ENCODE measurements at regions not wholly inside any gene's neighbourhood (a gene's known extent, or its start where the extent isn't known, plus 50 kb on each side); places are given as distances from the start of the nearest gene placed in this dataset.

GRCh38 chr2:145245268-145245870 lies 725.5 kb upstream of the ZEB2 start:
- no peak for DNase-seq
- no peak for ATAC-seq
- Histone ChIP-seq H3K4me1 (ENCODE audit: low read depth) (no peaks in the 10 kb centered on the region), H3K9me3 (no peaks in the 10 kb centered on the region), H3K4me3 (no peak overlapping the region), H3K36me3 (ENCODE audit: low read depth) (no peaks in the 10 kb centered on the region)
- intact Hi-C loops (cut with DNase I, micrococcal nuclease): no loop called here
- TF ChIP-seq CTCF (IDR thresholded peaks at IDR 0.05): no peak

GRCh38 chr2:145235312-145235711 lies 715.4 kb upstream of the ZEB2 start:
- ATAC-seq: no peak
- intact Hi-C loops (cut with DNase I, micrococcal nuclease): no loop called here
- TF ChIP-seq CTCF (IDR thresholded peaks at IDR 0.05): no peak
- no peaks in the 10 kb centered on the region for H3K9me3 ChIP-seq
- H3K36me3 ChIP-seq (ENCODE audit: low read depth): no peaks in the 10 kb centered on the region
- no peak overlapping the region for H3K4me3 ChIP-seq
- DNase-seq: no peak
- H3K4me1 ChIP-seq (ENCODE audit: low read depth): no peaks in the 10 kb centered on the region

- TF ChIP-seq CTCF (IDR thresholded peaks at IDR 0.05): no peak
- no peaks in the 10 kb centered on the region for H3K36me3 ChIP-seq (ENCODE audit: low read depth)
- DNase-seq (no peak), ATAC-seq (no peak)
- H3K9me3 ChIP-seq: no peaks in the 10 kb centered on the region
- H3K4me3 ChIP-seq: no peak overlapping the region
- intact Hi-C loops (cut with DNase I, micrococcal nuclease): no loop called here
- no peaks in the 10 kb centered on the region for H3K4me1 ChIP-seq (ENCODE audit: low read depth)
Observed at GRCh38 chr2:145230546-145230945, 710.6 kb upstream of the ZEB2 start.

DNA sequence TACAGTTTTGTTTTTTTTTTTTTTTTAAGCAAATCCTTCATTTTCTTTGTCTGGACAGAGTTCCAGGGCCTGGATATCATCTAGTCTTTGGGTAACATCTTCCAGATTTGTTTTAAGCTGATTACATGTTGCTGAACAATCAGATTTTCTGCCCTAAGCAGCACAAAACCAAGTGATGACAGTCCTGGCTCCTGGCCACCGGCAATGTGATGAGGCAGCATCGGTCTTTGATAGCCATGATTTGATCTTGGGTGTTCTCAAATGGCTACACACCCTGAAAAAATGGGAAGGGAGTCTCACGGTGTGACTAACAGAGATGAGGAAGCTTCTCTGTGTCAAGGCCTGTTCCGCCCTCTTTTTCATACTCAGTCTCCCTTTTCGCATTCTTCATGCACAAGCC lies 708.6 kb upstream of the ZEB2 start:
- no peaks in the 10 kb centered on the region for H3K36me3 ChIP-seq (ENCODE audit: low read depth)
- DNase-seq (no peak), ATAC-seq (no peak)
- no peak overlapping the region for H3K4me3 ChIP-seq
- no peaks in the 10 kb centered on the region for H3K9me3 ChIP-seq
- TF ChIP-seq CTCF (IDR thresholded peaks at IDR 0.05): no peak
- no peaks in the 10 kb centered on the region for H3K4me1 ChIP-seq (ENCODE audit: low read depth)
- intact Hi-C loops (cut with DNase I, micrococcal nuclease): no loop called here

GRCh38 chr2:145226901-145227300 lies 707.0 kb upstream of the ZEB2 start:
- TF ChIP-seq CTCF (IDR thresholded peaks at IDR 0.05): no peak
- intact Hi-C loops (cut with DNase I, micrococcal nuclease): no loop called here
- no peak for DNase-seq
- Histone ChIP-seq H3K36me3 (ENCODE audit: low read depth) (no peaks in the 10 kb centered on the region), H3K4me1 (ENCODE audit: low read depth) (no peaks in the 10 kb centered on the region), H3K4me3 (no peak overlapping the region), H3K9me3 (no peaks in the 10 kb centered on the region)
- no peak for ATAC-seq

GRCh38 chr2:145221516-145221915 lies 701.6 kb upstream of the ZEB2 start:
- no peaks in the 10 kb centered on the region for H3K4me1 ChIP-seq (ENCODE audit: low read depth)
- TF ChIP-seq CTCF (IDR thresholded peaks at IDR 0.05): no peak
- ATAC-seq (no peak), DNase-seq (no peak)
- intact Hi-C loops (cut with DNase I, micrococcal nuclease): no loop called here
- H3K4me3 ChIP-seq: no peak overlapping the region
- no peaks in the 10 kb centered on the region for H3K9me3 ChIP-seq
- H3K36me3 ChIP-seq (ENCODE audit: low read depth): no peaks in the 10 kb centered on the region

Data from mucosa of descending colon (tissue), 3 donors.